PFSK-1 (cell line): ENCODE measurements at regions not wholly inside any gene's neighbourhood (a gene's known extent, or its start where the extent isn't known, plus 50 kb on each side); places are given as distances from the start of the nearest gene placed in this dataset.
A peak's percentile ranks its signal among the peaks of the same experiment; 100 is the strongest.

Source experiments
- FOXP2 ChIP-seq: optimal IDR thresholded peaks from 2 replicates; pipeline ENCODE3; 2011; ENCODE audit warnings: borderline replicate concordance, control low read depth, inconsistent platforms; ENCODE audit not compliant: insufficient read depth; ENCODE audit errors: extremely low read length, extremely low read depth
- POLR2AphosphoS5 ChIP-seq: IDR thresholded peaks from 2 replicates; pipeline ENCODE4 v1.6.1; 2012; ENCODE audit warnings: low read depth, mild to moderate bottlenecking, control low read depth, low read length, moderate library complexity
- SIN3A ChIP-seq: IDR thresholded peaks from 2 replicates; pipeline ENCODE4 v1.6.1; 2012; ENCODE audit warnings: mild to moderate bottlenecking, low read length, moderate library complexity, borderline replicate concordance; ENCODE audit not compliant: insufficient read depth
- TAF1 ChIP-seq: IDR thresholded peaks from 2 replicates; pipeline ENCODE4 v1.6.1; 2012; ENCODE audit warnings: low read length, control low read depth, borderline replicate concordance; ENCODE audit not compliant: insufficient read depth
- TF ChIP-seq, protein P1 (sequence below), 2 experiments: IDR thresholded peaks; 2 replicates each; pipeline versions ENCODE4 v1.6.1 to v1.8.0; 2011 to 2012; ENCODE audit warnings: low read depth in 2 of 2, low read length in 2 of 2, control low read depth in 1 of 2, inconsistent platforms in 1 of 2, mild to moderate bottlenecking in 1 of 2, moderate library complexity in 1 of 2; ENCODE audit not compliant: insufficient read depth in 1 of 2

DNA sequence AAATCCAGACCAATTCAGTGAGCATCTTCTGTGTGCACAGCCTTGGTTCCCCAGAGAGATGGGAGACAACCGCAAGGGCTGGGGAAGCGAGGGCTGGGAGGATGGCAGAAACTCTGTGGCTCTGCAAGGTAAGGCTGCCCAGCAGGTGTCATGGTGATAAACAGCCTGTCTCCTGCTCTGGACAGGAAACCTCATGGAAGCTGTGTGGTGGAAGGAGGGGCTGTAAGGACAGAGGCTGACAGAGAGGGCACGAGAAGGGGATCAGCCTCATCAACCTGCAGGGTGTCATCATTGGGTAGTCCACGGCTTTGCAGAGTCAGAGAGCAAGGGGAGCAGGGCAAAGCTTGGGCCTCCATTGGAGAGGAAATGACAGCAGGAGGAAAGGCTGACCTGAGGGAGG lies 138.4 kb upstream of the CADM1 start:
- no peak for TF ChIP-seq SIN3A
- TF ChIP-seq, protein P1, sequence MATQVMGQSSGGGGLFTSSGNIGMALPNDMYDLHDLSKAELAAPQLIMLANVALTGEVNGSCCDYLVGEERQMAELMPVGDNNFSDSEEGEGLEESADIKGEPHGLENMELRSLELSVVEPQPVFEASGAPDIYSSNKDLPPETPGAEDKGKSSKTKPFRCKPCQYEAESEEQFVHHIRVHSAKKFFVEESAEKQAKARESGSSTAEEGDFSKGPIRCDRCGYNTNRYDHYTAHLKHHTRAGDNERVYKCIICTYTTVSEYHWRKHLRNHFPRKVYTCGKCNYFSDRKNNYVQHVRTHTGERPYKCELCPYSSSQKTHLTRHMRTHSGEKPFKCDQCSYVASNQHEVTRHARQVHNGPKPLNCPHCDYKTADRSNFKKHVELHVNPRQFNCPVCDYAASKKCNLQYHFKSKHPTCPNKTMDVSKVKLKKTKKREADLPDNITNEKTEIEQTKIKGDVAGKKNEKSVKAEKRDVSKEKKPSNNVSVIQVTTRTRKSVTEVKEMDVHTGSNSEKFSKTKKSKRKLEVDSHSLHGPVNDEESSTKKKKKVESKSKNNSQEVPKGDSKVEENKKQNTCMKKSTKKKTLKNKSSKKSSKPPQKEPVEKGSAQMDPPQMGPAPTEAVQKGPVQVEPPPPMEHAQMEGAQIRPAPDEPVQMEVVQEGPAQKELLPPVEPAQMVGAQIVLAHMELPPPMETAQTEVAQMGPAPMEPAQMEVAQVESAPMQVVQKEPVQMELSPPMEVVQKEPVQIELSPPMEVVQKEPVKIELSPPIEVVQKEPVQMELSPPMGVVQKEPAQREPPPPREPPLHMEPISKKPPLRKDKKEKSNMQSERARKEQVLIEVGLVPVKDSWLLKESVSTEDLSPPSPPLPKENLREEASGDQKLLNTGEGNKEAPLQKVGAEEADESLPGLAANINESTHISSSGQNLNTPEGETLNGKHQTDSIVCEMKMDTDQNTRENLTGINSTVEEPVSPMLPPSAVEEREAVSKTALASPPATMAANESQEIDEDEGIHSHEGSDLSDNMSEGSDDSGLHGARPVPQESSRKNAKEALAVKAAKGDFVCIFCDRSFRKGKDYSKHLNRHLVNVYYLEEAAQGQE (IDR thresholded peaks at IDR 0.05; ENCODE audit: insufficient read depth in 1 of 2, low read depth in 2 of 2, low read length in 2 of 2), result no peak

GRCh38 chr11:115637599-115638241 lies 133.5 kb upstream of the CADM1 start:
- TF ChIP-seq FOXP2 (no peak), POLR2AphosphoS5 (no peak), TAF1 (no peak), SIN3A (no peak)
- TF ChIP-seq, protein P1 (IDR thresholded peaks at IDR 0.05; ENCODE audit: insufficient read depth in 1 of 2, low read depth in 2 of 2, low read length in 2 of 2), result no peak

DNA sequence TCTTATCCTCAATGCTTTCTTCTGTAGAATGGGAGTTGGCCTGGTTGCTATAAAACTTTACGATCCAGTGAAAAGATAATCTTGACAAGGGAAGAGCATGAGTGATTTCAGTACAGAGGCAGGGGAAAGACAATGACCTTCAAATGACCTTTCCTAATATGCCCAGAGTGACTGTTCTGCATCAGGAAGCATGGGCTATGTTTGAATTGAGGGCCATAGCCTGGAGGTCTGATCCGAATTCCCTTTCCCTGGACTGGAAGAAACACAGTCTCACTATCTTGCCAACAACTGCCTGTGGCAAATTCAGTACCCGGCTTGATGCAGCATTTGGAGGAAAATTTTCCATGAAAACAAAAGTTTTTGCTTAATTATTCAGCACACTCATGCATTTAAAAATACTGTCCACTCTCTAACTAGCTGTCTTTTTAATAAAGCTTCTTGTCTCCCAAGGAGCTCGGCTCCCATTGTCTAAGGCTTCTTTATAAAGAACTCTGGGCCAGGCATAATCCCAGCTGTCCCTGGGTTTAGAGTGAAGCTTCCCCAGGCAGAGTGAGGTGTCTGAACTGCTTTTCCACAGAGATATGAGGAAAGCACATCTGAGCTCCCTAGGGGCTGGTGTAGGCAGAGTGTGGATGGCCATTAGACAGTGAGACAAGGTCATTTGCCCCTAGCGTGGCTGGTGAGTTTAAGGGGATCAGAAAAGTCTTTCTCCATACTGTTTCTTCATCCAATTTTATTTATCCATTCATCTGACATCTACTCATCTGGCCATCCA lies 132.7 kb upstream of the CADM1 start:
- TF ChIP-seq FOXP2 (no peak), POLR2AphosphoS5 (no peak), TAF1 (no peak), SIN3A (no peak)
- TF ChIP-seq, protein P1 (IDR thresholded peaks at IDR 0.05; ENCODE audit: insufficient read depth in 1 of 2, low read depth in 2 of 2, low read length in 2 of 2), result no peak

DNA sequence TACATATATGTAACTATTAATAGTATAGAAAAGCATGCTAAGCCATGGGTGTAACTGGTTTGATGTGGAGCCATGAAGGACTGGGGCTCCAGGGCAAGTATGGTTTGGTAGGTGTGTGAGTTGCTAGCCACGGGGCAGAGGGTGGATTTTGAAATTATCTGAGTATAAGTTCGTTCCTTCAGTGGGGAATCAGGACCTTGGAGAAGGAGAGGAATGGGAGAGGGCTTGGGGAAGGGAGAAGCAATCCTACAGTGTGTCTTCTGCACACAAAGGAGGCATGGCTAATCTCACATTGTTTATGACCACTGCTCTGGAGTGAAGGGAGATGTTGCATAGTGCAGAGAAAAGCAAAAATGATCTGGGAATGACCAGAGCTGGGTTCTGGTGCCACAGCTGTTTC lies 127.8 kb upstream of the CADM1 start:
- TF ChIP-seq, protein P1 (IDR thresholded peaks at IDR 0.05; ENCODE audit: insufficient read depth in 1 of 2, low read depth in 2 of 2, low read length in 2 of 2), result peak in 1 of 2 experiments; percentile 78; a peak in 2 of 4 replicates
- no peak for TF ChIP-seq TAF1
